Ishikawa (cell line): ENCODE measurements at regions not wholly inside any gene's neighbourhood (a gene's known extent, or its start where the extent isn't known, plus 50 kb on each side); places are given as distances from the start of the nearest gene placed in this dataset.

Experiments used
- CEBPB ChIP-seq: IDR thresholded peaks from 2 replicates; pipeline ENCODE4 v1.6.1; 2012
- CREB1 ChIP-seq: IDR thresholded peaks from 2 replicates; pipeline ENCODE4 v1.6.1; 2012; ENCODE audit warnings: low read depth
- EGR1 ChIP-seq: IDR thresholded peaks from 2 replicates; pipeline ENCODE4 v1.6.1; 2012
- EP300 ChIP-seq: IDR thresholded peaks from 2 replicates; pipeline ENCODE4 v1.6.1; 2012; ENCODE audit warnings: borderline replicate concordance
- FOXM1 ChIP-seq: IDR thresholded peaks from 2 replicates; pipeline ENCODE4 v1.6.1; 2012; ENCODE audit warnings: low read depth, borderline replicate concordance
- NFIC ChIP-seq: IDR thresholded peaks from 2 replicates; pipeline ENCODE4 v1.6.1; 2012
- RAD21 ChIP-seq: IDR thresholded peaks from 2 replicates; pipeline ENCODE4 v1.6.1; 2012; ENCODE audit warnings: low read depth
- TAF1 ChIP-seq: IDR thresholded peaks from 2 replicates; pipeline ENCODE4 v1.6.1; 2012; ENCODE audit warnings: low read depth, mild to moderate bottlenecking
- TCF12 ChIP-seq: IDR thresholded peaks from 2 replicates; pipeline ENCODE4 v1.6.1; 2012; ENCODE audit warnings: low read depth
- TEAD4 ChIP-seq: IDR thresholded peaks from 2 replicates; pipeline ENCODE4 v1.6.1; 2012
- YY1 ChIP-seq: IDR thresholded peaks from 2 replicates; pipeline ENCODE4 v1.6.1; 2012; ENCODE audit warnings: low read depth
- ZBTB7A ChIP-seq: IDR thresholded peaks from 2 replicates; pipeline ENCODE4 v1.6.1; 2012; ENCODE audit warnings: low read depth
- TF ChIP-seq, protein P1 (sequence below): IDR thresholded peaks from 2 replicates; pipeline ENCODE4 v1.6.1; 2012
- TF ChIP-seq, protein P2 (sequence below): IDR thresholded peaks from 2 replicates; pipeline ENCODE4 v1.6.1; 2012; ENCODE audit warnings: low read depth, mild to moderate bottlenecking

GRCh38 chr3:23752126-23752525, 53.6 kb upstream of the UBE2E1 start:
- no peak for TF ChIP-seq EGR1
- TF ChIP-seq TEAD4, result no peak
- TF ChIP-seq, protein P1, sequence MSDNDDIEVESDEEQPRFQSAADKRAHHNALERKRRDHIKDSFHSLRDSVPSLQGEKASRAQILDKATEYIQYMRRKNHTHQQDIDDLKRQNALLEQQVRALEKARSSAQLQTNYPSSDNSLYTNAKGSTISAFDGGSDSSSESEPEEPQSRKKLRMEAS, result no peak
- no peak for TF ChIP-seq EP300
- no peak for TF ChIP-seq CEBPB
- no peak for TF ChIP-seq TCF12
- no peak for TF ChIP-seq NFIC
- TF ChIP-seq YY1, result no peak
- no peak for TF ChIP-seq FOXM1
- TF ChIP-seq ZBTB7A, result no peak
- TF ChIP-seq RAD21, result no peak
- no peak for TF ChIP-seq TAF1

DNA sequence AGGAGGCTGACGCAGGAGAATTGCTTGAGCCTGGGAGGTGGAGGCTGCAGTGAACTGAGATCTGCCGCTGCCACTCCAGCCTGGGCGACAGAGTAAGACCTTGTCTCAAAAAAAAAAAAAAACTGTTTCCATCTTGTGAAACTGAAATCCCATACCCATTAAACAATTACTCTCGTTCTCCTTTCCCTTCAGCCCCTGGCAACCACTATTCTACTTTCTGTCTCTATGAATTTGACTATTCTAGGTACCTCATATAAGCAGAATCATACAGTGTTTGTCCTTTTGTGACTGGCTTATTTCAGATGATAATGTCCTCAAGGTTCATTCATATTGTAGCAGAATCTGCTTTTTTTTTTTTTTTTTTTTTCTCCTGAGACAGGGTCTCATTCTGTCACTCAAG, 51.5 kb upstream of the UBE2E1 start:
- TF ChIP-seq NFIC (no peak), TAF1 (no peak), ZBTB7A (no peak), EP300 (no peak), EGR1 (no peak), TEAD4 (no peak), YY1 (no peak), RAD21 (no peak), CREB1 (no peak), FOXM1 (no peak), TCF12 (no peak), CEBPB (no peak)
- TF ChIP-seq, protein P1, result no peak
- TF ChIP-seq, protein P2, sequence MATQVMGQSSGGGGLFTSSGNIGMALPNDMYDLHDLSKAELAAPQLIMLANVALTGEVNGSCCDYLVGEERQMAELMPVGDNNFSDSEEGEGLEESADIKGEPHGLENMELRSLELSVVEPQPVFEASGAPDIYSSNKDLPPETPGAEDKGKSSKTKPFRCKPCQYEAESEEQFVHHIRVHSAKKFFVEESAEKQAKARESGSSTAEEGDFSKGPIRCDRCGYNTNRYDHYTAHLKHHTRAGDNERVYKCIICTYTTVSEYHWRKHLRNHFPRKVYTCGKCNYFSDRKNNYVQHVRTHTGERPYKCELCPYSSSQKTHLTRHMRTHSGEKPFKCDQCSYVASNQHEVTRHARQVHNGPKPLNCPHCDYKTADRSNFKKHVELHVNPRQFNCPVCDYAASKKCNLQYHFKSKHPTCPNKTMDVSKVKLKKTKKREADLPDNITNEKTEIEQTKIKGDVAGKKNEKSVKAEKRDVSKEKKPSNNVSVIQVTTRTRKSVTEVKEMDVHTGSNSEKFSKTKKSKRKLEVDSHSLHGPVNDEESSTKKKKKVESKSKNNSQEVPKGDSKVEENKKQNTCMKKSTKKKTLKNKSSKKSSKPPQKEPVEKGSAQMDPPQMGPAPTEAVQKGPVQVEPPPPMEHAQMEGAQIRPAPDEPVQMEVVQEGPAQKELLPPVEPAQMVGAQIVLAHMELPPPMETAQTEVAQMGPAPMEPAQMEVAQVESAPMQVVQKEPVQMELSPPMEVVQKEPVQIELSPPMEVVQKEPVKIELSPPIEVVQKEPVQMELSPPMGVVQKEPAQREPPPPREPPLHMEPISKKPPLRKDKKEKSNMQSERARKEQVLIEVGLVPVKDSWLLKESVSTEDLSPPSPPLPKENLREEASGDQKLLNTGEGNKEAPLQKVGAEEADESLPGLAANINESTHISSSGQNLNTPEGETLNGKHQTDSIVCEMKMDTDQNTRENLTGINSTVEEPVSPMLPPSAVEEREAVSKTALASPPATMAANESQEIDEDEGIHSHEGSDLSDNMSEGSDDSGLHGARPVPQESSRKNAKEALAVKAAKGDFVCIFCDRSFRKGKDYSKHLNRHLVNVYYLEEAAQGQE, result no peak
